WI38 (cell line): ENCODE measurements at regions not wholly inside any gene's neighbourhood (a gene's known extent, or its start where the extent isn't known, plus 50 kb on each side); places are given as distances from the start of the nearest gene placed in this dataset.
"Not testable (repeated sequence)": the region's sequence is repeated elsewhere in the genome, so short reads cannot be mapped to it uniquely, and the experiment has no call there.

ENCODE experiments used
- H3K4me3 ChIP-seq: 2 replicates; pipeline ENCODE4 v1.5.1; 2011; ENCODE audit warnings: low read depth, mild to moderate bottlenecking, control low read depth, low read length
- CTCF ChIP-seq: IDR thresholded peaks from 2 replicates; pipeline ENCODE4 v1.5.1; 2012; ENCODE audit warnings: low read depth, mild to moderate bottlenecking, control low read depth, low read length

DNA sequence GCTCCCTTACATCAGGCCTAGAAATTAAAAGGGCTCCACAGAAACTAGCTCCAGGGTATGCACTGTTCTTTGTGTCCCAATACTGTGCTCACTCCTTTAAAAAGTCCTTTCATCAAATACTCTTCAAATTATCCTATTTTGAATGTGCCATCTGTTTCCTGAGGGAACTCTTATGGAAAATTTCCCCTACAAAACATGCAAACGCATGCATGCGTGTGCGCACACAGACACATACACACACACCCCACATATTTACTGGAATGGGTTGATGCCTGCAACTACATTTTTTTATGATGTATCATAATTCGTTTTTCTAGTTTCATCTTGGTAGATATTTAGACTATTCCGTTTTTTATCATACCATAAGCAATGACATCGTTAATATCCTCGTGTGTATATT is 351.2 kb upstream of the KIF2B start:
- no peak for TF ChIP-seq CTCF
- H3K4me3 ChIP-seq = no peak overlapping the region

- no peak overlapping the region for H3K4me3 ChIP-seq
- TF ChIP-seq CTCF = no peak
These were observed 352.1 kb upstream of the KIF2B start for GRCh38 chr17:53470626-53471025.

DNA sequence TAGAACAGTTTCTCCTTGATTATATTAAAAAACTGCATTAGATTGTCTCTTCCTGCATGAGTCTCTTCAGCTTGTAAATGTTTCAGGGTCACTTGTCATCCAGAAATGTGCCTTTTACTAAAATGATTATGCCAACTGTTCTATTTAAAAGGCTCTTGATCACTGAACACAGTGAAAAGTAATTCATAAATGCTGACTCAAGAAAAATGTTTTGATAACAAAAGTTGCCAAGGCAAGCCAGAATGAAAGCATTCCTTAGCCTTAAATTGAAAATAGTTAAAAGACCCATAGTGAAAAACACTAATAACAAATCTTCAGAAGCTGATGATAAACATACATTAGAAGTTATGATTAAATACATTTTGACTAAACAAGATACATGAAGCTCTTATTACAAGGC is 356.0 kb upstream of the KIF2B start:
- TF ChIP-seq CTCF = no peak
- no peak overlapping the region for H3K4me3 ChIP-seq

DNA sequence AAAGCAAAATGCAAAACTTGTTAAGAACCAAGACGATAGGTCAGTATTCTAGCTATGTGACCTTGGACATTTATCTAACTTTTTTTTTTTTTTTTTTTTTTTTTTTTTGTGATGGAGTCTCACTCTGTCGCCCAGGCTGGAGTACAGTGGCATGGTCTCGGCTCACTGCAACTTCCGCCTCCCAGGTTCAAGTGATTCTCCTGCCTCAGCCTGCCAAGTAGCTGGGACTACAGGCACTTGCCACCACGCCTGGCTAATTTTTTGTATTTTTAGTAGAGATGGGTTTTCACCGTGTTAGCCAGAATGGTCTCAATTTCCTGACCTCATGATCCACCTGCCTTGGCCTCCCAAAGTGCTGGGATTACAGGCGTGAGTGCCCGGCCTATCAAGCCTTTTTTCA is 358.3 kb upstream of the KIF2B start:
- not testable (repeated sequence) for H3K4me3 ChIP-seq

- H3K4me3 ChIP-seq = no peak overlapping the region
- TF ChIP-seq CTCF = no peak
These were observed 359.4 kb upstream of the KIF2B start for GRCh38 chr17:53463363-53463762.

DNA sequence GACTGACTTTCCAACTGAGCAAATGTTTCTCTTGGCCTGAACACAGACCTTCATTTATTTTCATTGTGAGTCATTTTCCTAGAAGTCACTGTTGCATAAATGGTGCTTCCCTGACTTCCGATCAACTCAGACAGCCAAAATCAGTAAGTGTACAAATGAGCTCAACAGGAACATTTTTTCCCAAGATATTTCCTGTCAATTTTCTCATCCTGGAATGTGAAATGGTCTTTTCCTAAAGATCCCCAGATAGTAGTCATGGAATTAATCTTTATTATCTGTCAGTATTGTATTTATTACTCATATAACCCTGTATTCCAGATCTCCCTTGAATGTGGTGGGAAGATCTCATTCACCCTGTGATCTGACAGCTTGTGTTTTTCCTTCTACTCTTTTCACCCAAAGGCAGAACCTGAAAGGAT is 360.3 kb upstream of the KIF2B start:
- no peak for TF ChIP-seq CTCF

GRCh38 chr17:53455943-53456342 is 366.8 kb upstream of the KIF2B start:
- not testable (repeated sequence) for H3K4me3 ChIP-seq

More for the DNA sequence above, 360.3 kb upstream of the KIF2B start:
- H3K4me3 ChIP-seq = no peak overlapping the region

GRCh38 chr17:53454337-53454736 is 368.4 kb upstream of the KIF2B start:
- H3K4me3 ChIP-seq = no peak overlapping the region
- no peak for TF ChIP-seq CTCF

GRCh38 chr17:53449324-53449723 is 373.4 kb upstream of the KIF2B start:
- no peak overlapping the region for H3K4me3 ChIP-seq
- no peak for TF ChIP-seq CTCF
